ENCODE measurements at regions not wholly inside any gene's neighbourhood (a gene's known extent, or its start where the extent isn't known, plus 50 kb on each side); places are given as distances from the start of the nearest gene placed in this dataset.

DNA sequence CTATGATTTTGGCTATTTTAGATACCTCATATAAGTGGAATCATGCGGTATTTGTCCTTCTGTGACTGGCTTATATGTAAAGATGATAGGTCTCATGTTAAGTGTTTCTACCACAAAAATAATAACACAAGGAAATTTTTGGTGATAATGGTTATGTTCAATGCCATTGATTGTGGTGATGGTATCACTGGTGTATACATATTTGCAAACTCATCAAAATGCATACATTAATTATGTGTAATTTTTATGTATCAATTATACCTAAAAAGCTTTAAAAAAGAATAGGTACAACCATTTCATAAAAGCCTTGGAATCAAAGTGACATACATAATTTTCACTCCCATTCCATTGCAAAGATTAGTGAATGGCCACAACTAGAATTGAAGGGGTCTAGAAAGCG lies 178.3 kb upstream of the FMR1 start:
- Histone ChIP-seq H3K4me1 (no peaks in the 10 kb centered on the region), H3K9me3 (no peaks in the 10 kb centered on the region), H3K27ac (no peak overlapping the region), H3K36me3 (no peaks in the 10 kb centered on the region), H3K4me3 (no peak overlapping the region), H3K27me3 (no peaks in the 10 kb centered on the region)
- TF ChIP-seq POLR2A (IDR thresholded peaks at IDR 0.05) (no peak), CTCF (IDR thresholded peaks at IDR 0.05) (no peak), POLR2AphosphoS5 (IDR thresholded peaks at IDR 0.05) (no peak)
- no peak for DNase-seq (ENCODE audit: low spot score in 2 of 2)
- intact Hi-C loops (cut with DNase I; ENCODE audit: low total_unique reads), result no loop called here

- no peaks in the 10 kb centered on the region for H3K27me3 ChIP-seq
- H3K27ac ChIP-seq, result no peak overlapping the region
- no peaks in the 10 kb centered on the region for H3K36me3 ChIP-seq
- H3K4me3 ChIP-seq, result no peak overlapping the region
- DNase-seq (ENCODE audit: low spot score in 2 of 2), result no peak
- no peaks in the 10 kb centered on the region for H3K4me1 ChIP-seq
- TF ChIP-seq POLR2AphosphoS5 (IDR thresholded peaks at IDR 0.05), result no peak
- TF ChIP-seq CTCF (IDR thresholded peaks at IDR 0.05), result no peak
- TF ChIP-seq POLR2A (IDR thresholded peaks at IDR 0.05), result no peak
- H3K9me3 ChIP-seq, result no peaks in the 10 kb centered on the region
- intact Hi-C loops (cut with DNase I; ENCODE audit: low total_unique reads), result no loop called here
Measured at GRCh38 chrX:147735364-147735763, 176.4 kb upstream of the FMR1 start.

- TF ChIP-seq CTCF (IDR thresholded peaks at IDR 0.05) (no peak), POLR2AphosphoS5 (IDR thresholded peaks at IDR 0.05) (no peak), POLR2A (IDR thresholded peaks at IDR 0.05) (no peak)
- no peak overlapping the region for H3K27ac ChIP-seq
Measured at GRCh38 chrX:147736045-147736444, 175.7 kb upstream of the FMR1 start.

DNA sequence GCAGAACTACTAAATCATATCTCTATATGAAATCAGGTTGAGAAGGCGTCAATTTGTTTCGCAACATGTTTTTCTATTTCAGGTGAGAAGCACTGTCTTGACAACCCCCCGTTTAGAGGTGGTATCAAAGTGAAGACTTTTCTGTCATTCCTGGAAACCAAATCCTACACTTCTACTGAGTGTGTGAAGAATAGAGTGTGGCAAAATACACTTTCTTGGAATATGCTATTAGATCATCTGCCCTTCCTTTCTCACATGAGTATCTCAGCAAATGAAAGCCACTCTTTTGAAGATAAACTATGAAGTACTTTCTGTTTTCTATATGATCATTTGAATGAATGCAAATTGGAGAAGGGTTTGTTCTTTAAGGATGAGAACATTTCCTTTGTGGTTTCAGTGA lies 174.0 kb upstream of the FMR1 start:
- TF ChIP-seq POLR2A (IDR thresholded peaks at IDR 0.05) (no peak), CTCF (IDR thresholded peaks at IDR 0.05) (no peak)
- Histone ChIP-seq H3K4me3 (no peak overlapping the region), H3K27ac (no peak overlapping the region), H3K36me3 (no peaks in the 10 kb centered on the region), H3K27me3 (no peaks in the 10 kb centered on the region), H3K9me3 (no peaks in the 10 kb centered on the region), H3K4me1 (no peaks in the 10 kb centered on the region)
- DNase-seq (ENCODE audit: low spot score in 2 of 2), result no peak
- intact Hi-C loops (cut with DNase I; ENCODE audit: low total_unique reads), result no loop called here

More at GRCh38 chrX:147736045-147736444, 175.7 kb upstream of the FMR1 start:
- intact Hi-C loops (cut with DNase I; ENCODE audit: low total_unique reads), result no loop called here
- no peak for DNase-seq (ENCODE audit: low spot score in 2 of 2)
- Histone ChIP-seq H3K36me3 (no peaks in the 10 kb centered on the region), H3K4me3 (no peak overlapping the region), H3K4me1 (no peaks in the 10 kb centered on the region), H3K27me3 (no peaks in the 10 kb centered on the region), H3K9me3 (no peaks in the 10 kb centered on the region)

GRCh38 chrX:147738265-147738664 lies 173.5 kb upstream of the FMR1 start:
- DNase-seq (ENCODE audit: low spot score in 2 of 2), result no peak
- Histone ChIP-seq H3K36me3 (no peaks in the 10 kb centered on the region), H3K27me3 (no peaks in the 10 kb centered on the region), H3K27ac (no peak overlapping the region), H3K9me3 (no peaks in the 10 kb centered on the region), H3K4me1 (no peaks in the 10 kb centered on the region), H3K4me3 (no peak overlapping the region)
- intact Hi-C loops (cut with DNase I; ENCODE audit: low total_unique reads), result no loop called here
- TF ChIP-seq POLR2A (IDR thresholded peaks at IDR 0.05) (no peak), POLR2AphosphoS5 (IDR thresholded peaks at IDR 0.05) (no peak), CTCF (IDR thresholded peaks at IDR 0.05) (no peak)

All from breast epithelium (tissue), 4 donors.